NCI-H748 (cell line): ENCODE measurements at regions not wholly inside any gene's neighbourhood (a gene's known extent, or its start where the extent isn't known, plus 50 kb on each side); places are given as distances from the start of the nearest gene placed in this dataset.
"Not testable (repeated sequence)": the region's sequence is repeated elsewhere in the genome, so short reads cannot be mapped to it uniquely, and the experiment has no call there.

Experiments used
- DNase-seq: peaks from one replicate; lab custom pipeline; 2025; ENCODE audit not compliant: unreplicated experiment; lab: John Stamatoyannopoulos, UW

DNA sequence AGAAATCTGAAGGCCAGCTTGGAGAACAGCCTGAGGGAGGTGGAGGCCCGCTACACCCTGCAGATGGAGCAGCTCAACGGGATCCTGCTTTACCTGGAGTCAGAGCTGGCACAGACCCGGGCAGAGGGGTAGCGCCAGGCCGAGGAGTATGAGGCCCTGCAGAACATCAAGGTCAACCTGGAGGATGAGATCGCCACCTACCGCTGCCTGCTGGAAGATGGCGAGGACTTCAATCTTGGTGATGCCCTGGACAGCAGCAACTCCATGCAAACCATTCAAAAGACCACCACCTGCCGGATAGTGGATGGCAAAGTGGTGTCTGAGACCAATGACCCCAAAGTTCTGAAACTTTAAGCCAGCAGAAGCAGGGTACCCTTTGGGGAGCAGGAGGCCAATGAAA, 318.4 kb downstream of the ZFHX3 start:
- not testable (repeated sequence) for DNase-seq

DNA sequence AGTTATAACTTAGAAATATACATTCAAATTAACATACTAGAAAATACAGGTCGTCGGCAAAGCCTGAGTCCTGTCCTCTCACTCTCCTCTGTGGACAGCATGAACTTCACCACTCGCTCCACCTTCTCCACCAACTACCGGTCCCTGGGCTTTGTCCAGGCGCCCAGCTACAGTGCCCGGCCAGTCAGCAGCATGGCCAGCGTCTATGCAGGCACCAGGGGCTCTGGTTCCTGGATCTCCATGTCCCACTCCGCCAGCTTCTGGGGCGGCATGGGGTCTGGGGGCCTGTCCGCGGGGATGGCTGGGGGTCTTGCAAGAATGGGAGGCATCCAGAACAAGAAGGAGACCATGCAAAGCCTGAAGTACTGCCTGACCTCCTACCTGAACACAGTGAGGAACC, 319.4 kb downstream of the ZFHX3 start:
- no peak for DNase-seq

DNA sequence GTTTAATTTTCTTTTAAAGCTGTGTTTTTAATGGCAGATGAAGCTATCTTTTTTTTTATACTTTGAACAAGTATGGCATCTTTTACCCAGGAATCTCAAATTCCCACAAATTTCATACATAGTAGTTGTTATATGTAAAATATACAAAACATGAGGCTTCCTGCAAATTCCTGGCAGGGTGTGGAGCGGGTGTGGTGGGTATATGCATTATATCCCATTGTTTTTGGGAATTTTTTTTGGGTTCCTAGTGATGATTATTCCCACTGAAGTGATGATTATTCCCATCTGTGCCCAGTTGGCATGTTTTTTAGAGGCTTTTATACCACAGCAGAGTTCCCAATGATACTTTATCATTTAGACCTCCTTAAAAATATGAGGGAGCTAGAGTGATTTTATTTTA, 320.4 kb downstream of the ZFHX3 start:
- DNase-seq = no peak

DNA sequence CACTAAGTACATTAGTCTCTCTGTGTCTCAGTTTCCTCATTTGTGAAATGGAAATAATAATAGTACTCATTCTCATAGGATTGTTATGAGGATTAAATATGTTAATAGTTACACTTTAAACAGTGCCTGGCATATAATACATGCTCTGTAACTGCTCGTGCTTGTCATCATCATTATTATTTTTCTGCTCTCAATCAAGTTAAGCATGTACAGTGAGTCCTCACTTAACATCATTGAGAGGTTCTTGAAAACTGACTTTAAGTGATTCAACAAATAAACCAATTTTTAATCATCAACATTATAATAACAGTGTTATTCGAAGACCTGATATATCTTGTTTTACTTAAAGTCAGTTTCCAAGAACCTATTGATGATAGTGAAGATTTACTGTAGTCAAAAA, 322.3 kb downstream of the ZFHX3 start:
- no peak for DNase-seq

DNA sequence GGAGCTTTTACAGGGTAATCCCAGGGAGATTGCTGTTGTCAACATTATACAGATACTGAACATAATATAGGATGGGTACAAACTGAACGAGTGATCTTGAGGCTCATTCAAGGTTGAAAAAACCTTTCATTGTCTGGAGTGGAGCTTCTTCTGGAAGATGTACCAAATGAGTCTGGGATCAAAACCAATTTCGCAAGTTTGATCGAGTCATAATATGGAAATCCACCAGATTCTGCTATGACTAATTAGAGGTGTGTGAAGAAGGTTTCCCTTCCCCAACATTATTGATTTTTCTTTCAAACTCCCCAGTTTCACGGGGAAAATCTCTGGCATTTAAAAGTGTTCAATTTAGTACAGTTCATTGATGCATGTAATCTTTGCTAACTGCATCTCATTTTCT, 324.1 kb downstream of the ZFHX3 start:
- no peak for DNase-seq

DNA sequence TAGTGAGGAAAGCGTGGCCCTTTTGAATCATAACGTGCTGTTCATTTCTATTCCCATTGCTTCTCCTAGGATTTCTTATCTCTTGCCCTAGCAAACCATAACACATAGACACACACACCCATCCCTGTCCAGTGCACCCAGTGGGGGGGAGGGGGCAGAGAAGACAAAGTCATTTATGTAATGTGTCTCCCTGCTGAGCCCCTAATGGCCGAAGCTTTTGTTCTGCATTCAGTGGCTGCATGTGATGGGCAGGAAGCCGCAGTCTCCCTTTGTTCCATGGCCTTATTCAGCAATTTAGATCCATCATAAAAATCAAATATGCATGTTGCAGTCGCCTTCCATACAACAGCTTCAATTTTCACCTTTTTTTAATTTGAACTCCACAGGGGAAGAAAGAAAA, 325.4 kb downstream of the ZFHX3 start:
- DNase-seq = peak; percentile 96

DNA sequence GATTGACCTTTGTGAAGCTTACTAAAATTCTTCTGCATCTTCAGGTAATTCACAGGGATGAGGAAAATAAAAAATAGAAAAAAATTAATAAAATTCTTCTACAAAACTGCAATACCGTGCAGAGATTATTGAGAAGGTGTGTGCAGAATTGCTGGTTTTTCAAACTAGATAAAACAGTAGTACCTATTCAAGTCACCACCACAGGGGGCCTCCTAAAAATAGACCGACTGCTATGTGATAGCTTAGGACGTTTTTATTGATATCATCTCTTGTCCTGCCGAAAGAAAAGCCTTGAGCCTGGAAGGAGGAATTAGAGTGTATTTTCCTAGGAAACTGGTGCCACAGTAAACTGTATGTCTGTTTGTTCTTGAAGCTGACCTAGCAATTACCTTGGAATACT, 325.9 kb downstream of the ZFHX3 start:
- DNase-seq = peak; percentile 76

DNA sequence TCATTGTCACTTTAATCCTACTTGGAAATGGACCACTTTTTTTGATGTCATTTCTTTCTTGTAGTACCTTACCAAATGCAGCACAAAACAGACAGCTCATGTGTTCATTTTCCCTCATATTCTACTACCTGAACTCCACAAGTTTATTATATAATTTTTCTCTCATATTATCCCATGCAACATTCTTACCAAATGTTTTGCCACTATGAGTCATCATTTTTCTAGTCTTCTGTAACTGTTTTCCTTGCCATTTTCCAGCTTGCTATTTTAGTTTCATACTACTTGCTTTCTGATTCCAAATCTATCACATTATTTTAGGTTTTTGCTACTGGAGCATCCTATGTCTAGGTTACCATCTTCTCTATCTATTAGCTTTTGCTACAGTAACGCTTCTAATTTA, 332.7 kb downstream of the ZFHX3 start:
- no peak for DNase-seq

DNA sequence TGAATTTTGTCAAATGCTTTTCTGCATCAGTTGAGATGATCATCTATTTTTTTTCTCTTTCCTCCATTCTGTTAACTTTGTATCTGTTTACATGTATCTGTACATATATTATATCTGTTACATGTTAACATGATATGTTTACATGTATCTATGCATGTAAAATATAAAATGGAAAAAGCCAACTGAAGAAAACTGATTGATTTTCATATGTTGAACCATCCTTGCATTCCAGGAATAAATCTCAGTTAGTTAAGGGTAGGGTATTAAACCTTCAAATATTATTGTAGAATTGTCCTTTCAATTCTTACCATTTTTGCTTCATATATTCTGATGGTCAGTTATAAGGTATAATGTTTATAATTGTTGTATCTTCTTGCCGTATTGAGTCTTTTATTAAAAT, 336.1 kb downstream of the ZFHX3 start:
- DNase-seq = no peak

DNA sequence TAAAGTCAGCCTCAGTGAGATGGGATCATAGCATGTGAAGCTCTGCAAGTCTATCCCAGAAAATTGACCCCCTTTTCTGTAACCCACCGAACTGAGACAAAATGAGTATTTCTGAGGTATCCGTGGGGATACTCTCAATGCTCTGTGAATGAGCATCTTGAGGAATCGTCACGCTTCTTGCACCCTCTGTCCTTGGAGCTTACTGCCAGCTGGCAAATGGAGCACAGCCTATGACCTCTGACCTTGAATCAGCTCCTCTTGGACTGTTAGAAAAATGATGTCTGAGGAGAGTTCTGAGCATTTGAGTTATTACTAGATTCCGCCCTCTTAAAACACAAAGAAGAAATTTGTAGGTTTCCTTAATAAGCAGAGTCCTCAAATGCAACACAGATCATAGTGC, 342.1 kb downstream of the ZFHX3 start:
- DNase-seq = no peak

DNA sequence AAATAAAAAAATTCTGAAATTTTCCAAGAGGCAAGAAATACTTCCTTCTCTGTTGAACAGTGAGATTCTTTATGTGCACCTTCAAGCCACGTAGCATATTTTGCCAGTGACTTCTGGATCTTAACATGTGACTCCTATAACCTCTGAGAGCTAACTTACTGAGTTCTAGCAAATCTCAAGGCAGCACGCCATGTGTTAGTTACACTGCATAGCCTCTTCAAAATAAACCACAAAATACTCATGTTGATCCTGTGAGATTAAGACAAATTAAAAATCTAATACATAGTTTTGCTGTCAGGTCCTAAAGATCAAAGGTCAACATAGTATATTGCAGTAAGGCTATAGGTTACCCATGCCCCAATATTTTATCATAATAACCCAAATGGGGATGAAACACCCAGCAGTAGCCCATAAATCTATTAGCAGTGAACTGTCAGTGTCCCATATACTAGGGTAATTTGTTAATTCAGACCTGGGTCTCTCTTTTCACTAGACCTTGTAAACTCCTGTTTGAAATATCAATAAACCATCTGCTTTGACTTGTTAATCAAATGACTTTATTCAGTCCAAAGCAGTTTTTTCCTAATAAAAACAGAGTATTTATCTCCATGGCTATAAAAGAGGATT, 343.1 kb downstream of the ZFHX3 start:
- DNase-seq = no peak

DNA sequence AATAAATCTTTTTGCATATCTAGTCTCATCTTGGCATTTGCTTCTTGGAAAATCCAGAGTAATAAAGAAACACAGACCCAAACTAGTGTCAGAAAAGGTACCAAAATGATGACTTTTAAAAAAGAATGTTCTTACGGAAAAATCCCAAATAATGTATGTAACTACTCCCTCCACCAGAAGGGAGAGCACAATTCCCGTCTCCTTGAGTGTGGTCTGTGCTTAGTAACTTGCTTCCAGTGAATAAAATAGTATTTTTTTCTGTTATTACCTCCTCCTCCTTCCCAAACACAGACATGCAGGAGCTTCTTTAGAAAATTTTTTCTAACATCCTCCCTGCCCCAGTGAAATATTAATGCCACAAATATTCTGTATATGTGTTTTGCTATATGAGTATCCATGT, 358.1 kb downstream of the ZFHX3 start:
- DNase-seq = no peak

DNA sequence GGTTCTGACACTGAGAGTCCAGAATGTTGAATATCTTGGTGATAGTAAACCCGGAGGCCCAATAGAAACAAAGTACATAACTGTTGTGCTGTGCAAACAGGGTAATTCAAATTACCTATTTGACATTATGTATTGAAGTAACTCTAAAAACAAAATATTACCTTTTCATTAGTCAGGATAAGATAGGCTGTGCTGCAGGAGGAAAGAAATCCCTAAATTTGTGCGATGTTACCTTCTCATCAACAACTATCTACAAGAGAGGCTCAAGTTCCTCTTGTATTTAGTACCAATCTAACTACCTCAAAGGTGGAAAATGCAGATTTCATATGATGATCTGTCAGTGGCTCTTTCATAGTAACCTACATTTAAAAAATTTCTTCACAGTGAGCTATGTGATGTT, 367.2 kb downstream of the ZFHX3 start:
- no peak for DNase-seq

DNA sequence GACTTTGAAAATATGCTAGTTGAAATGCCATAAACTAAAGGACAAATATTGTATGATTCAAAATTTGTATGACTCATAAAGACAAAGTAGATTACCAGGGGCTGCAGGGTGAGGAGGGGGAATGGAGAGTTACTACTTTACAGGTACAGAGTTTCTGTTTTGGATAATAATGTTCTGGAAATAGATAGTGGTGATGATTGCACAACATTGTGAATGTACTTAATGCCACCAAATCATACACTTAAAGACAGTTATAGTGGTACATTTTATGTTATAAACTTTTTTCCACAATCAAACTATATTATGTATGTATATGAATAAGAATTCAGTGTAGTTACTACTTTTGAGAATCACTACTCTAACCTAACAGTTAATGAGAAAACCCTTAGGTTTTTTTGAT, 368.1 kb downstream of the ZFHX3 start:
- no peak for DNase-seq

DNA sequence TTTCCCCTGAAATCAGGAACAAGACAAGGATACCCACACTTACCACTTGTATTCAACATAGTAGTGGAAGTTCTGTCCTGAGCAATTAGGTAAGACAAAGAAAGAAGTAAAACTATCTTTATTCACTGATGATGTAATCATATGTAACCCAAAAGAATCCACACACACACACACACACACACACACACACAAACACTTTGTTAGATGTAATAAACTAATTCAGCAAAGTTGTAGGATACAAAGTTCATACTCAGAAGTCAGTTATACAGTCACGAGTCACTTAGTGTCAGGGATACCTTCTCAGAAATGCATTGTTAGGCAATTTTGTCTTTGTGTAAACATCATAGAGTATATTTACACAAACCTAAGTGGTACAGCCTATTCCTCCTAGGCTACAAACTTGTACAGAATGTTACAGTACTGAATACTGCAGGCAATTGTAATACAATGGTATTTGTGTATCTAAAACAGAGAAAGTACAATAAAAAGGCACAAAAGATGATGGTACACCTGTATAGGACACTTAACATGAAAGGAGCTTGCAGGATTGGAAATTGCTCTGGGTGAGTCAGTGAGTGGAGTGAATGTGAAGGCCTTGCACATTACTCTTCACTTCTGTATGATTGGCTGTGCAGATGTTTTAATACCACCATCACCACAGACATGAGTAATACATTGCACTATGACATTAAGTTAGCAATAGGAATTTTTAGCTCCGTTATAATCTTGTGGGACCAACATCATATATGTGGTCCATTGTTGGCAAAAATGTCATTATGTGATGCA, 370.1 kb downstream of the ZFHX3 start:
- peak; percentile 16 for DNase-seq

DNA sequence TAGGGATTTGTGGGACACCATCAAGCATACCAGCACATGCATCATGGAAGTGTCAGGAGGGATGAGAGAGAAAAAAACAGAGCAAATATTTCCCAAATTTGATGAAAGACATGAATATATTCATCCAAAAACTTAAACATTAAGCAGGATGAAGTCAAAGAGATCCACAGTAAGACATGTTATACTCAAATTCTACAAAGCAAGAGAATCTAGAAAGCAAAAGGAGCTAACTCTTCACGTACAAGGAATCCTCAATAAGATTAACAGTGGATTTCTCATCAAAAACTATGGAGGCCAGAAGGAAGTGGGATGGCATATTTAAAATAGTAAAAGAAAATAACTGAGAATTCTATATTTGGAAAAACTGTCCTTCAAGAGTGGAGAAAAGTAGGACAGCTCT, 374.8 kb downstream of the ZFHX3 start:
- peak; percentile 15 for DNase-seq

DNA sequence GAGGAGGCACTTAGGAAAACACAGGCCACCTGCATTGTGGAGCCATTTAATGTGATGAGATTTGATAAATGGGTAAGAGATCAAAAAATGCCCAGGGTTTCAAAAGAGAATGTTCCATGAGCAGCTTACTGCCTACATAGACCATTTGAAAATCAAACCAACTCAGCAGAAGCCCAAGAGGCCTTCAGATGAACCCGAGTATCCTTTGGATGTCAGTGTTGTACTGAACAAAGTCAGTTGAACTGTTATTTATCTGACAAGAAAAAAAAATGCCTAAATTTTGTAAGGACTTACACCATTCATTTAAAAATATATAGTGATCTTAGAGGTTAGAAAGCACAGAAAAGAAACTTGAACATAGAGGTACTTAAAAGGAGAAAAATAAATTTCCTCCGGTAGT, 381.7 kb downstream of the ZFHX3 start:
- DNase-seq = peak; percentile 9

DNA sequence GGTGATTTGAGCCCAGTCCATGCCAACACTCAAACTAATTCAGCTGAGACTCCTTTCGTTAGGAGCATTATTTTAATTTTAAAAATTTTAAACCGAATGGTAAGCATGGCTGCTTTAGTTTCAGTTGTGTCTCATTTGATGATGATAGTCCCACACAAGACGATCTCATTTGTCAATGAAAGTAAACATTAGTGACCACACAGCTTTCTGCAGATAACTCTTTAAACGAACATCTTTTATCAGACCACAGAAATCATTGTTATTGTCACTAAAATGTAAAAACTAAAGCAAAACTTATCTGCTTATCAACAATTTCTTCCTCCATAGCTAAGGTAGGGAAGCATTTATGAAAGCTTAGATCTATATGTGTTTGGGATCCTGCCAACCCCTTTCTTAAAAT, 382.2 kb downstream of the ZFHX3 start:
- no peak for DNase-seq

DNA sequence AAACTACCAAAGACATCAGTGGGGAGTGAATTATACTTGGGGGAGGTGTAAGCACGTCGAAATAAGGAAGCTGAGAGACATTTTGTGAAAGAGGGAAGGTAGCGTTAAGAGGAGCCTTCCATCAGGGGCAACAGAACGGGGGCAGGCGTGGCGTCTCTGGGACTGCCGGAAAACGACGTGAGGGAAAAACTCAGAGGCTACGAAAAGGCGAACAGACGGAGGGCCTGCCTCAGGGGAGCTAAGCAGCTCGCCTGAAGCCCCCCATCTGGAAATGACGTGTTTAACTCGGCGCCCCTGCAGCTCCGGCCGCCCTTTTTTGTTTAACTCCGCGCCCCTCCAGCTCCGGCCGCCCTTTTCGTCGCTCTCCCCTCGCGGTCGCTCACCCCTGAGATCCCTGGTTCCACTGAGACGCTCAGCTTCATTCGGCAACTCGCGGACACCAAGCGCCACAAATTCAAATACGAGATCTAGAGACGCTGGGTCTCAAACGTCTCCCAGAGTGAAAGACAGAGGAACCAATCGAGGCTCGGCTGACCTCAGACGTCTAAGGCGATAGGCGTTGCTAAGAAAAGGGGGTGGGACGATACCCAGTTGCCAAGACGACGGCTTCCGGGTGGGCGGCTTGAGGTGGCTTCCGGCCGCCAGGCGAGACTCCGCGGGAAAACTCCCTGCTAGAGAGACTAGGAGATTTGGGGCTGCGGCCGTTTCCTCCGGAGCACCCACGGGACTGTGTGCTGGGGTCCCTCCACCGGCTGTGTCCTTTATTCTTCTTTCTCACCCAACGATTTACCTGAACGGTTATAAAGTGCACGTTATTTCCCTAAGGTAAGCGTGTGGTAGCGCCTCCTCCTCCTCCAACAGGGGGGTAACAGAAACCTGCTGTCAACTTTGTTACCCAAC, 383.2 kb downstream of the ZFHX3 start:
- DNase-seq = peak; percentile 98

DNA sequence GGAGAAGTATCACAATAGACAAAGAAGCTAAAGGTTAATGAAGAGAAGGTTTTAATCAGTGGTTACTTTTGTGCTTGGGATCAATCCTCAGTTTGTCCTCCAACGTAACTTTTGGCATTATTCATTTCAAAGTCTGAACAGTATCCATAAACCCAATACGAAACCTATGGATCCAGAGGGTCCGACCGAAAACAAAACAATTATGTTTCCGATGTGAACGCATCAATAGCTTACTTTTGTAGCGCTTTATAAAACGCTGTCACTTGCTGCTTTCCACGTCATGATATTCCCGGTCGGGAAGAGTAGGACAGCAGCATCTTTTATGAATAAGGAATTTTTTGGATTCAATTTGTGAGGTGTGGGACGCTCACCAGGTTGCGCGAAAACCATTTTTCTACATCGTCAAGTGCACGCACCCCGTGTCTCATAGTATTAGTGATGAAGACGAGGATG, 383.8 kb downstream of the ZFHX3 start:
- DNase-seq = no peak

DNA sequence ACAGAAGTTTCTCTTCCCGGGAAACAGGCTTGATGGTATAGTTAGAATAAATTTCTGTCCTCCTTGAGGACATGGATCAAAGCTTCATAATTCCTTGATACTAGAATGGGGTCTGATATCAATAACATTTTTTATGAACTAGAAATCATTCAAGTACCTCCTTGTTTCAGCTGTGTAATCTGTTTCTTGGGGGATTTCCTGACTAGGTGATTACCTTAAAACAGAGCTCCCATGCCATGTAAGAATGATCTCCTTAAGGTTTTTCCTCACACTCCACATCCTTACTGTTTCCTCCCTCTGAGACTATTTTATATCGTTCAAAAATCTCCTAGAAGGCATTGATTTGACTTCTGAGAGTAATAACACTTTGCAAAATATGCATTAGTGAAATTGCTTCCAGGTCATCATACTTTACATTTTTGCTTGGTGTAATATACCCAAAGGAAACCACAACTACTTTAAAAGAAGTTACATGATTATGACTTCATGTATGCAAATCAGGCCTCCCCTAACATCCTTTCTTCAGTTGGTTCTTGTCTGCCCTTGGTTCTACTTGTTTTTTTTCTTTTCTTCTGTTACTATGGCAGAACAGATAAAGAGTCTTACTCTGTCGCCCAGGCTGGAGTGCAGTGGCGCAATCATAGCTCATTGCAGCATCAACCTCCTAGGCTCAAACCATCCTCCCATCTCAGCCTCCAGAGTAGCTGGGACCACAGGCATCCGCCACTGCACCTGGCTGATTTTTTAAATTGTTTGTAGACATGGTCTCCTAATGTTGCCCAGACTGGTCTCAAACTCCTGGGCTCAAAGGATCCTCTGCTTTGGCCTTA, 388.8 kb downstream of the ZFHX3 start:
- no peak for DNase-seq
